ENCODE measurements at regions not wholly inside any gene's neighbourhood (a gene's known extent, or its start where the extent isn't known, plus 50 kb on each side); places are given as distances from the start of the nearest gene placed in this dataset.

- Histone ChIP-seq H3K9me3 (ENCODE audit: low read length) (no peaks in the 10 kb centered on the region), H3K79me2 (ENCODE audit: insufficient read depth, low read length) (no peaks in the 10 kb centered on the region), H3K36me3 (replicated peaks in 1 of 2; ENCODE audit: control insufficient read depth in 1 of 2, insufficient read depth in 2 of 2, low read length in 2 of 2) (no peaks in the 10 kb centered on the region), H3K4me2 (ENCODE audit: low read depth, low read length) (no peak overlapping the region), H3K4me1 (ENCODE audit: insufficient read depth, low read length) (no peaks in the 10 kb centered on the region), H3K27ac (ENCODE audit: extremely low read length, insufficient read depth, low read length) (no peak overlapping the region), H4K20me1 (ENCODE audit: insufficient read depth, low read length) (no peaks in the 10 kb centered on the region), H3K27me3 (ENCODE audit: control insufficient read depth in 1 of 2, insufficient read depth in 2 of 2, low read length in 2 of 2) (no peaks in the 10 kb centered on the region), H2AFZ (ENCODE audit: low read length) (no peak overlapping the region), H3K4me3 (replicated peaks in 1 of 3; ENCODE audit: insufficient read depth in 1 of 3, low read depth in 2 of 3, low read length in 3 of 3) (no peak overlapping the region), H3K9ac (ENCODE audit: insufficient read depth, low read depth, low read length) (no peak overlapping the region)
- FAIRE-seq (no peak), ATAC-seq (no peak), DNase-seq (ENCODE audit: low spot score) (no peak)
- TF ChIP-seq TRIM24 (CRISPR knock-in tag; IDR thresholded peaks at IDR 0.05): no peak
- no peak for TF ChIP-seq ISL2 (CRISPR knock-in tag; IDR thresholded peaks at IDR 0.05)
- TF ChIP-seq, protein P1, sequence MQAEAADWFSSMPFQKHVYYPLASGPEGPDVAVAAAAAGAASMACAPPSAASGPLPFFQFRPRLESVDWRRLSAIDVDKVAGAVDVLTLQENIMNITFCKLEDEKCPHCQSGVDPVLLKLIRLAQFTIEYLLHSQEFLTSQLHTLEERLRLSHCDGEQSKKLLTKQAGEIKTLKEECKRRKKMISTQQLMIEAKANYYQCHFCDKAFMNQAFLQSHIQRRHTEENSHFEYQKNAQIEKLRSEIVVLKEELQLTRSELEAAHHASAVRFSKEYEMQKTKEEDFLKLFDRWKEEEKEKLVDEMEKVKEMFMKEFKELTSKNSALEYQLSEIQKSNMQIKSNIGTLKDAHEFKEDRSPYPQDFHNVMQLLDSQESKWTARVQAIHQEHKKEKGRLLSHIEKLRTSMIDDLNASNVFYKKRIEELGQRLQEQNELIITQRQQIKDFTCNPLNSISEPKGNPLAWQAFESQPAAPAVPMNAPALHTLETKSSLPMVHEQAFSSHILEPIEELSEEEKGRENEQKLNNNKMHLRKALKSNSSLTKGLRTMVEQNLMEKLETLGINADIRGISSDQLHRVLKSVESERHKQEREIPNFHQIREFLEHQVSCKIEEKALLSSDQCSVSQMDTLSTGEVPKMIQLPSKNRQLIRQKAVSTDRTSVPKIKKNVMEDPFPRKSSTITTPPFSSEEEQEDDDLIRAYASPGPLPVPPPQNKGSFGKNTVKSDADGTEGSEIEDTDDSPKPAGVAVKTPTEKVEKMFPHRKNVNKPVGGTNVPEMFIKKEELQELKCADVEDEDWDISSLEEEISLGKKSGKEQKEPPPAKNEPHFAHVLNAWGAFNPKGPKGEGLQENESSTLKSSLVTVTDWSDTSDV (CRISPR knock-in tag; IDR thresholded peaks at IDR 0.05): no peak
- TF ChIP-seq IKZF1 (IDR thresholded peaks at IDR 0.05): no peak
- no peak for TF ChIP-seq DNMT1 (CRISPR knock-in tag; IDR thresholded peaks at IDR 0.05)
- no peak for TF ChIP-seq ZNF775 (CRISPR knock-in tag; IDR thresholded peaks at IDR 0.05; ENCODE audit: borderline replicate concordance)
- TF ChIP-seq HOXA7 (CRISPR knock-in tag; IDR thresholded peaks at IDR 0.05): no peak
- TF ChIP-seq U2AF1 (optimal IDR thresholded peaks at IDR 0.05; ENCODE audit: low read depth, low read length): no peak
- no peak for TF ChIP-seq NCOA2 (CRISPR knock-in tag; IDR thresholded peaks at IDR 0.05)
- no peak for TF ChIP-seq ZKSCAN8 (CRISPR knock-in tag; IDR thresholded peaks at IDR 0.05; ENCODE audit: borderline replicate concordance)
- TF ChIP-seq RFX1 (IDR thresholded peaks at IDR 0.05): no peak
- intact Hi-C loops (cut with micrococcal nuclease; ENCODE audit: unreplicated experiment) (no loop called here), in situ Hi-C loops (cut with HindIII; ENCODE audit: extremely low pct_ligation_motif_present, low pct_unique_long_range_greater_than_20kb) (no loop called here)
- ChIA-PET CTCF (ENCODE audit: low intra/inter-chr PET ratio, low total read pairs) (no interaction called here), POLR2A (no interaction called here)
- 6% methylated on average over 2 of the region's 2 CpGs for WGBS (ENCODE audit: low lambda C conversion rate)
- BruUV-seq (replicated peaks): no TSS peak
These were observed 90.3 kb upstream of the CDH2 start for GRCh38 chr18:28267276-28267675.
